MM.1S (cell line): ENCODE measurements at regions not wholly inside any gene's neighbourhood (a gene's known extent, or its start where the extent isn't known, plus 50 kb on each side); places are given as distances from the start of the nearest gene placed in this dataset.

ENCODE experiments used
- DNase-seq: peaks from one replicate; pipeline ENCODE4 v3.0.0-alpha.2; 2015
- H2AFZ ChIP-seq: fragments of 300-600 bp; sonication (generic); 2 replicates; pipeline ENCODE4 v1.6.0; 2016; ENCODE audit warnings: antibody characterized with exemption, low read length
- H3F3A ChIP-seq: fragments of 300-600 bp; sonication (generic); 2 replicates; pipeline ENCODE4 v1.6.1; 2016; ENCODE audit warnings: mild to moderate bottlenecking, antibody characterized with exemption, low read length, moderate library complexity, mixed read lengths; ENCODE audit not compliant: insufficient read depth
- H3K27ac ChIP-seq: fragments of 300-600 bp; sonication (generic); 2 replicates; pipeline ENCODE4 v1.5.1; 2016; ENCODE audit warnings: mild to moderate bottlenecking, low read length
- H3K27me3 ChIP-seq: fragments of 300-600 bp; sonication (generic); replicated peaks from 2 replicates; pipeline ENCODE4 v1.6.0; 2016; ENCODE audit warnings: low read length; ENCODE audit not compliant: insufficient read depth
- H3K36me3 ChIP-seq: fragments of 300-600 bp; sonication (generic); replicated peaks from 2 replicates; pipeline ENCODE4 v1.6.1; 2016; ENCODE audit warnings: mild to moderate bottlenecking, low read length, mixed read lengths; ENCODE audit not compliant: insufficient read depth
- H3K4me1 ChIP-seq: fragments of 300-600 bp; sonication (generic); 2 replicates; pipeline ENCODE4 v1.6.1; 2016; ENCODE audit warnings: low read length, mixed read lengths
- H3K4me2 ChIP-seq: fragments of 300-600 bp; sonication (generic); 2 replicates; pipeline ENCODE4 v1.6.0; 2016; ENCODE audit warnings: low read depth, low read length
- H3K4me3 ChIP-seq: fragments of 300-600 bp; sonication (generic); 2 replicates; pipeline ENCODE4 v1.5.1; 2016; ENCODE audit warnings: low read length, mixed read lengths
- H3K79me2 ChIP-seq: fragments of 300-600 bp; sonication (generic); 2 replicates; pipeline ENCODE4 v1.6.1; 2016; ENCODE audit warnings: mixed run types, low read length, mixed read lengths
- H3K9ac ChIP-seq: fragments of 300-600 bp; sonication (generic); 2 replicates; pipeline ENCODE4 v1.6.1; 2016; ENCODE audit warnings: low read length, mixed read lengths
- H3K9me2 ChIP-seq: fragments of 300-600 bp; sonication (generic); replicated peaks from 2 replicates; pipeline ENCODE4 v1.6.1; 2016; ENCODE audit warnings: mild to moderate bottlenecking, low read length, mixed read lengths; ENCODE audit not compliant: insufficient read depth
- H3K9me3 ChIP-seq: fragments of 300-600 bp; sonication (generic); replicated peaks from 2 replicates; pipeline ENCODE4 v1.6.1; 2016; ENCODE audit warnings: mild to moderate bottlenecking, low read length, mixed read lengths; ENCODE audit not compliant: insufficient read depth
- H4K20me1 ChIP-seq: fragments of 300-600 bp; sonication (generic); 2 replicates; pipeline ENCODE4 v1.6.1; 2016; ENCODE audit warnings: mild to moderate bottlenecking, low read length, moderate library complexity, mixed read lengths; ENCODE audit not compliant: insufficient read depth
- EZH2 ChIP-seq: fragments of 300-600 bp; sonication (generic); optimal IDR thresholded peaks from 2 replicates; pipeline ENCODE3; 2017; ENCODE audit warnings: low read depth, mild to moderate bottlenecking, antibody characterized with exemption, low read length, mixed read lengths
- EZH2phosphoT487 ChIP-seq: fragments of 300-600 bp; sonication (generic); IDR thresholded peaks from 2 replicates; pipeline ENCODE4 v1.6.1; 2018; ENCODE audit warnings: antibody characterized with exemption, low read length
- TF ChIP-seq, protein P1 (sequence below): fragments of 300-600 bp; sonication (generic); IDR thresholded peaks from 2 replicates; pipeline ENCODE4 v1.5.1; 2016; ENCODE audit warnings: antibody characterized with exemption, low read length, mixed read lengths

DNA sequence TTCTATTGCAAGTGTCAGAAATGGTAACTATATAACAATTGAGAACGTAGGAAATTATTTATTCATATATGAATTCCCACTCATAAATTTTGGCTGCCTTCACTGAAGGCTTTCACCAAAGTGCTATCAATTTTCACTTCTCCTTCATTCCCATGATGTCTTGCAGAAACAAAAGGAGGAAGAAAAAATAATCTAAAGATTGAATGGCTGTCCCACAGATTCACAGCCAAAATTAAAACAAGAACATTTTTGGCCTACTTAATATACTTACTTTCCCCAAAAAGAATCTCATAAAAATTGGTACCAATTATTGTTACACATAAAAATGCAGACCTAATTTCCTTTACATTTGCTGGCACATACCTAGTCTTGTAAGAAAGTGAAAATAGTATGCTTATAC, 616.1 kb downstream of the CD109 start:
- DNase-seq: no peak
- TF ChIP-seq EZH2: no peak
- Histone ChIP-seq H3K9me2 (no peaks in the 10 kb centered on the region), H3K79me2 (no peaks in the 10 kb centered on the region), H3K36me3 (no peaks in the 10 kb centered on the region), H3K9ac (no peak overlapping the region), H4K20me1 (no peaks in the 10 kb centered on the region), H3K4me3 (no peak overlapping the region), H3F3A (no peaks in the 10 kb centered on the region), H3K27me3 (no peaks in the 10 kb centered on the region), H3K4me2 (no peak overlapping the region), H3K4me1 (no peaks in the 10 kb centered on the region), H2AFZ (no peak overlapping the region), H3K27ac (no peak overlapping the region), H3K9me3 (no peaks in the 10 kb centered on the region)

DNA sequence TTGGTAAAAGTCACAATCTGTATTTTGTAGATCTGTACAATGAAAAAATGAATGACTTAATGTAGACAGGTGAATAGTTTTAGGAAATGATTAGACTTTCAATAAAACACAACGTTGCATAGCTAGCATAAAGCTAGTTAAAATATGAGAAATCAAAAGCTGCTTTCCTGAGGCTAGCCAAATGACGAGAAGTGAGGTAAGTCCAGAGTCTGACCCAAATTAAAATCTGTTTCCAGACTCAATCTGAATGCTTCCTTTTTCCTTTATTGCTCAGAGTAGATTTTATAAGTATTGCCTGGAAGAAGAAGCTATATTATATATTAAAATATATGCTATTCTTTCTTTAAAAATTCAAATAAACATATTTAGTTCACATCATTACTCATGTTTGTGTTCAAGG, 615.4 kb downstream of the CD109 start:
- Histone ChIP-seq H3K4me2 (no peak overlapping the region), H3K79me2 (no peaks in the 10 kb centered on the region), H3F3A (no peaks in the 10 kb centered on the region), H3K36me3 (no peaks in the 10 kb centered on the region), H3K27me3 (no peaks in the 10 kb centered on the region), H2AFZ (no peak overlapping the region), H4K20me1 (no peaks in the 10 kb centered on the region), H3K4me3 (no peak overlapping the region), H3K9me3 (no peaks in the 10 kb centered on the region), H3K4me1 (no peaks in the 10 kb centered on the region), H3K9me2 (no peaks in the 10 kb centered on the region), H3K27ac (no peak overlapping the region), H3K9ac (no peak overlapping the region)
- TF ChIP-seq, protein P1, sequence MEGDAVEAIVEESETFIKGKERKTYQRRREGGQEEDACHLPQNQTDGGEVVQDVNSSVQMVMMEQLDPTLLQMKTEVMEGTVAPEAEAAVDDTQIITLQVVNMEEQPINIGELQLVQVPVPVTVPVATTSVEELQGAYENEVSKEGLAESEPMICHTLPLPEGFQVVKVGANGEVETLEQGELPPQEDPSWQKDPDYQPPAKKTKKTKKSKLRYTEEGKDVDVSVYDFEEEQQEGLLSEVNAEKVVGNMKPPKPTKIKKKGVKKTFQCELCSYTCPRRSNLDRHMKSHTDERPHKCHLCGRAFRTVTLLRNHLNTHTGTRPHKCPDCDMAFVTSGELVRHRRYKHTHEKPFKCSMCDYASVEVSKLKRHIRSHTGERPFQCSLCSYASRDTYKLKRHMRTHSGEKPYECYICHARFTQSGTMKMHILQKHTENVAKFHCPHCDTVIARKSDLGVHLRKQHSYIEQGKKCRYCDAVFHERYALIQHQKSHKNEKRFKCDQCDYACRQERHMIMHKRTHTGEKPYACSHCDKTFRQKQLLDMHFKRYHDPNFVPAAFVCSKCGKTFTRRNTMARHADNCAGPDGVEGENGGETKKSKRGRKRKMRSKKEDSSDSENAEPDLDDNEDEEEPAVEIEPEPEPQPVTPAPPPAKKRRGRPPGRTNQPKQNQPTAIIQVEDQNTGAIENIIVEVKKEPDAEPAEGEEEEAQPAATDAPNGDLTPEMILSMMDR: no peak
- TF ChIP-seq EZH2 (no peak), EZH2phosphoT487 (no peak)
- no peak for DNase-seq

DNA sequence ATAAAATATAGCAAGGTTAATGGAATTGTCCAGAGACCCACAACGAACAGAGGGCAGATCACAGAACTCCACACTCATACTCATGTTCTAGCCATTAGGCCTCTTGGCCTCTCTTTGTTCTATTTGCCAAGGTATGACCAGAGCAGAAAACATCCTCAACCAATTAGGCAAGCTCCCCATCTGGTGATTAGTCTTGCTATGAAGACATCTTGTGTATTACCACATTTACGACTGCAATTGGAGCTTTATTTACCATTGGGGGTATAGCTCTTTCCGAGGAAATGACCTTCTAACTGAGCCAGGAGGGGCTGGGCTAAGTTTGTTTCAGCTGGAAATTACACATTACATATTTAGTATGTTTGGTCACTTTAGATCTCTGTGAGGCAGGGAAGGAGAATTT, 593.9 kb downstream of the CD109 start:
- H3K4me1 ChIP-seq: no peaks in the 10 kb centered on the region
- no peak overlapping the region for H3K4me2 ChIP-seq
- H3K9me2 ChIP-seq: no peaks in the 10 kb centered on the region
- no peaks in the 10 kb centered on the region for H3K79me2 ChIP-seq
- H3K9me3 ChIP-seq: no peaks in the 10 kb centered on the region
- no peaks in the 10 kb centered on the region for H3F3A ChIP-seq
- TF ChIP-seq EZH2phosphoT487 (no peak), EZH2 (no peak)
- TF ChIP-seq, protein P1: no peak
- no peaks in the 10 kb centered on the region for H3K27me3 ChIP-seq
- no peaks in the 10 kb centered on the region for H4K20me1 ChIP-seq
- no peaks in the 10 kb centered on the region for H3K36me3 ChIP-seq
- no peak for DNase-seq
- H3K27ac ChIP-seq: no peak overlapping the region
- H2AFZ ChIP-seq: no peak overlapping the region
- no peak overlapping the region for H3K4me3 ChIP-seq
- no peak overlapping the region for H3K9ac ChIP-seq

DNA sequence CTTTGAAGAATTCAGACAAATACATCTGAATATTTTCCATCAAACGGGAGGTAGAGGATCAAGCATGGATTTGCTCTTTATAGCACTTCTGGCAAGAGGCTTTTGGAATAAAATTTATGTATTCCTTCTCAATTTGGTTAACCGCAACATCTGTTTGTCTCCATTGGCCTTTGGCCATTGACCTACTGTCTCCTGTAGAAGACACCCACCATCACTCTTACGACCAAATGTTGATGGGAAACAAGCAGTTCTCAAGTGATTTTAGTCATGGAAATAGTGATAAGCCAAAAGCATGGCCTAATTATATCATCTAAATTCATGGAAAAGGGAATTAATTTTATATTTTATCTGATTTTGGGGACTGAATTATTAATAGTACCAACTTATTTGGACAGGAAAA, 591.9 kb downstream of the CD109 start:
- H3K27me3 ChIP-seq: no peaks in the 10 kb centered on the region
- TF ChIP-seq EZH2phosphoT487: no peak
- no peak for TF ChIP-seq EZH2
- TF ChIP-seq, protein P1: no peak

More for the DNA sequence above, 591.9 kb downstream of the CD109 start:
- H3K9me3 ChIP-seq: no peaks in the 10 kb centered on the region
- no peak overlapping the region for H3K27ac ChIP-seq
- H3K79me2 ChIP-seq: no peaks in the 10 kb centered on the region
- H3K4me1 ChIP-seq: no peaks in the 10 kb centered on the region
- no peaks in the 10 kb centered on the region for H3K9me2 ChIP-seq
- H4K20me1 ChIP-seq: no peaks in the 10 kb centered on the region
- no peaks in the 10 kb centered on the region for H3K36me3 ChIP-seq
- no peak overlapping the region for H3K9ac ChIP-seq
- no peak overlapping the region for H3K4me3 ChIP-seq
- no peak overlapping the region for H3K4me2 ChIP-seq
- H2AFZ ChIP-seq: no peak overlapping the region
- DNase-seq: no peak
- H3F3A ChIP-seq: no peaks in the 10 kb centered on the region
